AG09319 (cell line): ENCODE measurements at regions not wholly inside any gene's neighbourhood (a gene's known extent, or its start where the extent isn't known, plus 50 kb on each side); places are given as distances from the start of the nearest gene placed in this dataset.

Source experiments
- DNase-seq: peaks from one replicate; pipeline ENCODE4 v3.0.0-alpha.2; 2010; ENCODE audit warnings: low read depth; ENCODE audit errors: extremely low read depth
- CTCF ChIP-seq: IDR thresholded peaks from 2 replicates; pipeline ENCODE4 v1.5.1; 2011; ENCODE audit warnings: low read depth, mild to moderate bottlenecking, inconsistent platforms, low read length, moderate library complexity

GRCh38 chr19:30780032-30780431, 407.8 kb downstream of the ZNF536 start:
- no peak for DNase-seq
- TF ChIP-seq CTCF: no peak

- DNase-seq: no peak
- TF ChIP-seq CTCF: no peak
Measured at GRCh38 chr19:30778961-30779715, 407.0 kb downstream of the ZNF536 start.

GRCh38 chr19:30778061-30778460, 405.9 kb downstream of the ZNF536 start:
- no peak for TF ChIP-seq CTCF
- DNase-seq: no peak

- no peak for TF ChIP-seq CTCF
- no peak for DNase-seq
Measured at GRCh38 chr19:30775956-30776355, 403.8 kb downstream of the ZNF536 start.

- no peak for DNase-seq
- no peak for TF ChIP-seq CTCF
Measured at GRCh38 chr19:30774252-30774766, 402.1 kb downstream of the ZNF536 start.

- TF ChIP-seq CTCF: no peak
Measured at GRCh38 chr19:30762651-30763050, 390.5 kb downstream of the ZNF536 start.

GRCh38 chr19:30760014-30760413, 387.8 kb downstream of the ZNF536 start:
- DNase-seq: no peak
- no peak for TF ChIP-seq CTCF

More at GRCh38 chr19:30762651-30763050, 390.5 kb downstream of the ZNF536 start:
- no peak for DNase-seq
